ENCODE measurements at regions not wholly inside any gene's neighbourhood (a gene's known extent, or its start where the extent isn't known, plus 50 kb on each side); places are given as distances from the start of the nearest gene placed in this dataset.

DNA sequence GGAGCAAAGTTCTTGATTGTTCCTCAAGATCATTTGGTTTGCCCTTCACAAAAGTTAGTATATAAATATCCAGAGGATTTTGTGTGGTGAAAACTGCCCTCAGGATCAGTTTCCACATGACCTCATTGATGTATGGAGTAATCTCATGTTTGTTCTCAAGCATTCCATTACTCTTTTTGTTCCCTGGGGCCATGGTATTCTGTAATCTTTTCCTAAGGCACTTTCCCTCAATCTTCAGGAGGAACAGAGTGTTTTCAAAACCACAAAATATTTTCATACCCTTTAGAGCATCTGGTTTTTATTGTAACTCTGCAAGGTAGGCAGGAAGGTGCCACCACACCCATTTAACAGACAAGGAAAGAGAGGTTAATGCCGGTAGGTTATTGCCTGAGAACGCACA is 99.6 kb downstream of the FAM181B start:
- TF ChIP-seq CTCF (IDR thresholded peaks at IDR 0.05; ENCODE audit: control extremely low read depth, extremely low read depth) = no peak
- no peak overlapping the region for H3K27ac ChIP-seq (ENCODE audit: low read depth in 1 of 2, low read length in 1 of 2)
- no peaks in the 10 kb centered on the region for H3K4me1 ChIP-seq (ENCODE audit: control insufficient read depth in 5 of 5, insufficient read depth in 5 of 5, low read length in 5 of 5)
- no peak for ATAC-seq (ENCODE audit: insufficient read depth, low FRiP score)
- H3K36me3 ChIP-seq (ENCODE audit: control insufficient read depth in 4 of 4, insufficient read depth in 4 of 4, low read length in 4 of 4) = no peaks in the 10 kb centered on the region
- no peak for DNase-seq
- no peak overlapping the region for H3K4me3 ChIP-seq
- no peaks in the 10 kb centered on the region for H3K27me3 ChIP-seq (ENCODE audit: control insufficient read depth in 3 of 3, insufficient read depth in 3 of 3, low read length in 2 of 3)
- 92 to 97% methylated on average over 2 of the region's 2 CpGs for WGBS, 2 donors
- H3K9ac ChIP-seq (ENCODE audit: insufficient read depth in 1 of 2, low read length in 2 of 2) = no peak overlapping the region
- peaks cover 0 to 2% (median 0%) of the 10 kb centered on the region in 4 donors for H3K9me3 ChIP-seq (ENCODE audit: control insufficient read depth in 4 of 4, insufficient read depth in 3 of 4, low read length in 3 of 4)

GRCh38 chr11:82631722-82632630 is 101.7 kb downstream of the FAM181B start:
- H3K27ac ChIP-seq (ENCODE audit: low read depth in 1 of 2, low read length in 1 of 2) = no peak overlapping the region
- no peaks in the 10 kb centered on the region for H3K4me1 ChIP-seq (ENCODE audit: control insufficient read depth in 5 of 5, insufficient read depth in 5 of 5, low read length in 5 of 5)
- no peak overlapping the region for H3K4me3 ChIP-seq
- no peak overlapping the region for H3K9ac ChIP-seq (ENCODE audit: insufficient read depth in 1 of 2, low read length in 2 of 2)
- DNase-seq = peak in 2 of 3 donors; percentile 68 to 78
- no peak for TF ChIP-seq CTCF (IDR thresholded peaks at IDR 0.05; ENCODE audit: control extremely low read depth, extremely low read depth)
- 47 to 51% methylated on average over 4 of the region's 4 CpGs for WGBS, 2 donors
- peaks cover 0 to 6% (median 0%) of the 10 kb centered on the region in 4 donors for H3K9me3 ChIP-seq (ENCODE audit: control insufficient read depth in 4 of 4, insufficient read depth in 3 of 4, low read length in 3 of 4)
- no peaks in the 10 kb centered on the region for H3K27me3 ChIP-seq (ENCODE audit: control insufficient read depth in 3 of 3, insufficient read depth in 3 of 3, low read length in 2 of 3)
- no peak for ATAC-seq (ENCODE audit: insufficient read depth, low FRiP score)
- H3K36me3 ChIP-seq (ENCODE audit: control insufficient read depth in 4 of 4, insufficient read depth in 4 of 4, low read length in 4 of 4) = no peaks in the 10 kb centered on the region

GRCh38 chr11:82610671-82611070 is 123.0 kb downstream of the FAM181B start:
- H3K9ac ChIP-seq (ENCODE audit: insufficient read depth in 1 of 2, low read length in 2 of 2) = no peak overlapping the region
- no peak for DNase-seq
- no peaks in the 10 kb centered on the region for H3K27me3 ChIP-seq (ENCODE audit: control insufficient read depth in 3 of 3, insufficient read depth in 3 of 3, low read length in 2 of 3)
- H3K4me1 ChIP-seq (ENCODE audit: control insufficient read depth in 5 of 5, insufficient read depth in 5 of 5, low read length in 5 of 5) = no peaks in the 10 kb centered on the region
- H3K4me3 ChIP-seq = no peak overlapping the region
- no peaks in the 10 kb centered on the region for H3K36me3 ChIP-seq (ENCODE audit: control insufficient read depth in 4 of 4, insufficient read depth in 4 of 4, low read length in 4 of 4)
- no peak for TF ChIP-seq CTCF (IDR thresholded peaks at IDR 0.05; ENCODE audit: control extremely low read depth, extremely low read depth)
- no peak overlapping the region for H3K27ac ChIP-seq (ENCODE audit: low read depth in 1 of 2, low read length in 1 of 2)
- H3K9me3 ChIP-seq (ENCODE audit: control insufficient read depth in 4 of 4, insufficient read depth in 3 of 4, low read length in 3 of 4) = no peaks in the 10 kb centered on the region
- ATAC-seq (ENCODE audit: insufficient read depth, low FRiP score) = no peak

Measured in lung (tissue), 11 donors.